ENCODE measurements at regions not wholly inside any gene's neighbourhood (a gene's known extent, or its start where the extent isn't known, plus 50 kb on each side); places are given as distances from the start of the nearest gene placed in this dataset.

DNA sequence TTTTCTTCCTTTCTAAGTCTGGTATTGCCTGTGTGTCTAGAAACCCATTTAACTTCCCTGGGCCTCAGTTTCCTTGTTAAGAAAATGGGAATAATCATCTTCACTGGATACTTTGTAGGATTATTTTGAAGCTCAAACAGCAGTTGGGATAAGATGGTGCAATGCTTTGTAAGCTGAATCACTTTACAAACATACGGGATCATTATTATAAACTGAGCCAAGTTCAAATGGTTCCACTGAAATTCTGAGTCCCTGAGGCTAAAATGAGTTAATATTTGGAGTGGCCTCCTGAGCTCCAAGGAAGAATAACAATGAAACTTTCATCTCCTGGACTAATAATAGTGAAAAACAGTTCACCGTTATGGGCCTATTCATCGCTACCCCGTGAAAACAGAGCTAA, 388.0 kb downstream of the PLPP3 start:
- ATAC-seq (peak; percentile 29), DNase-seq (ENCODE audit: missing footprints) (no peak)
- intact Hi-C loops (cut with DNase I) = loop anchor here (5.0 to 10.0 kb wide), 2 partner anchors 93 to 226 kb away; no protein-coding TSS in a partner anchor

GRCh38 chr1:56190806-56191365, 388.5 kb downstream of the PLPP3 start:
- DNase-seq (ENCODE audit: missing footprints) (no peak), ATAC-seq (no peak)
- intact Hi-C loops (cut with DNase I) = loop anchor here (5.0 to 10.0 kb wide), 2 partner anchors 94 to 226 kb away; no protein-coding TSS in a partner anchor

- ATAC-seq (no peak), DNase-seq (ENCODE audit: missing footprints) (no peak)
- intact Hi-C loops (cut with DNase I) = loop anchor here (5.0 to 10.0 kb wide), 3 partner anchors 95 to 387 kb away; partner anchors contain the start of gene PLPP3
Observed at GRCh38 chr1:56189946-56190805, 389.2 kb downstream of the PLPP3 start.

- ATAC-seq = peak; percentile 58
- intact Hi-C loops (cut with DNase I) = loop anchor here (5.0 kb wide), 1 partner anchor 388 kb away; the partner anchor contains the start of gene PLPP3
- no peak for DNase-seq (ENCODE audit: missing footprints)
Observed at GRCh38 chr1:56189454-56189853, 389.9 kb downstream of the PLPP3 start.

GRCh38 chr1:56188855-56189254, 390.5 kb downstream of the PLPP3 start:
- intact Hi-C loops (cut with DNase I) = loop anchor here (5.0 kb wide), 1 partner anchor 388 kb away; the partner anchor contains the start of gene PLPP3
- no peak for DNase-seq (ENCODE audit: missing footprints)
- ATAC-seq = no peak

GRCh38 chr1:56188221-56188620, 391.1 kb downstream of the PLPP3 start:
- intact Hi-C loops (cut with DNase I) = loop anchor here (5.0 kb wide), 1 partner anchor 389 kb away; the partner anchor contains the start of gene PLPP3
- peak; percentile 87 for ATAC-seq
- DNase-seq (ENCODE audit: missing footprints) = no peak

DNA sequence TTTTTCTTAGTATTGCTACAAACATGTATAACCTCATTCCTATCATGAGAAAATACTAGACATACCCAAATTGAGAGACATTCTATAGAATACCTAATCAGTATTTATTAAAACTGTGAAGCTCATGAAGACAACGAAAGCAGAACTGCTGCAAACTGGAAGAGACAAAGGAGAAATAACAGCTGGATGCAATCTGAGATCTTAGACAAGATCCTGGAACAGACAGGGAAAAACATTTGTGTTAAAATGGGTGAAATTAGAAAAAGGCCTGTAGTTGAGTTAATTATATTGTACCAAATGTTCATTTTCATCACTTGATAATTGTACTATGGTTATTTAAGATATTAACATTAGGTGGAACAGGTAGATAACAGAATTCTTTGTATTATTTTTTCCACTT, 392.0 kb downstream of the PLPP3 start:
- intact Hi-C loops (cut with DNase I) = loop anchor here (5.0 kb wide), 1 partner anchor 390 kb away; the partner anchor contains the start of gene PLPP3
- ATAC-seq (peak; percentile 38), DNase-seq (ENCODE audit: missing footprints) (no peak)

DNA sequence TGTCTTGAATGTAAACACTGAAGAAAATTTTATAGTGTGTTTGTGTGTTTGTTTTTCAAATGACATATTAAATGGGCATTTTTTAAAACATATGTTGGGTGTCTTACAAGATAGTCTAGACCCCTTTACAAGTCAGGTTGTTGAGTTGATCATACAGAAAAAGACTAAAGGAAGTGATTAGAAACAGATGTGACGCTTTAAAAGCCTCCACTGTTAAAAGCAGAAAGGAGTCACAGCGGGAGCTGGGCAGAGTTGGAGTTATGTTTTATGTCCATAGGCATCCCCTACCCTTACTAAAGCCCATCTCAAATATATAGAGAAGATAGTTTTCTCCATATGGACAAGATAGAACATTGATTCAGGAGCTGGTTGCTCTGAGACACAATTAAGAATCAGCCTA, 393.9 kb downstream of the PLPP3 start:
- DNase-seq (ENCODE audit: missing footprints) (no peak), ATAC-seq (no peak)
- intact Hi-C loops (cut with DNase I) = loop anchor here (5.0 kb wide), 1 partner anchor 392 kb away; the partner anchor contains the start of gene PLPP3

DNA sequence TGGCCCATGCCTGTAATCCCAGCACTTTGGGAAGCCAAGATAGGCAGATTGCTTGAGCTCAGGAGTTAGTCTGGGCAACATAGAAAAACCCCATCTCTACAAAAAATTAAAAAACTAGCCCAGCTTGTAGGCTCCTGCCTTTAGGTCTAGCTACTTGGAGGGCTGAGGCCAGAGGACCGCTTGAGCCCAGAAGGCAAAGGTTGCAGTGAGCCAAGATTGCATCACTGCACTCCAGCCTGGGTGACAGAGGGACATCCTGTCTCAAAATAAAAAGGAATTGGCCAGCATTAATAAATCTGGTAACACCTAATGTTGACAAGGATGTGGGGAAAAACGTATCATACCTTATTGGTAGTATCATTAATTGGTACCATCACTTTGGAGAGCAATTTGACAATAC, 396.2 kb downstream of the PLPP3 start:
- intact Hi-C loops (cut with DNase I) = no loop called here
- ATAC-seq (peak; percentile 31), DNase-seq (ENCODE audit: missing footprints) (no peak)

DNA sequence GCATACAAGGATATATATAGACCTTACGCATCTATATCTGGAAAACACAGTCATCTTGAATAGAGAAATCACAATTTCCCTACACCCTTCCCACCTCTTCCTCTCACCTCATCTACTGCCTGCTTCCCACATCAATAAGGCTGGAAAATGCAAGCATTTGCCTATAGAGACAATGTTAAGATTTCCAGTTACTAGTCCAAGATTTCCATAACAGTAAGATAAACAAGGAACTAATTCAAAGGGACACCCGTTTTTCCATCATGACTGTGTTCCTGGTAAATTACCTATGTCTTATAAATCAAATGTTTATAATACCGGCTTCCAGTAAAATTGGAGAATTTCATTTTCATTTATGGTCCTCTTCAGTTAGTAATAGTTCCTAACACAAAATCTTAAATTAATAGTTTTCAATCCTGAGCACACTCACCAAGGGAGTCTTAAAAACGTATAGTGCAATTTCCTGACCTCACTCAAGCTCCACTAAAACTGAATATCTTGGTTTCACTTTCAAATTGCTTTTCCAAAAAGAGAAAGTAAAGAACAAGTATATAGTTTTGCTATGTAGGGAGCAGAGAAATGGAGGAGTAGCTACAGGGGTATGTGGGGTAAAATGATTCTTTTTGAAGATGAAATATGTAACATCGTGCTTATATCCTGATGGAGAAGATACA, 398.7 kb downstream of the PLPP3 start:
- intact Hi-C loops (cut with DNase I) = no loop called here
- DNase-seq (ENCODE audit: missing footprints) (no peak), ATAC-seq (no peak)

GRCh38 chr1:56179543-56179942, 399.8 kb downstream of the PLPP3 start:
- no peak for ATAC-seq
- intact Hi-C loops (cut with DNase I) = no loop called here
- no peak for DNase-seq (ENCODE audit: missing footprints)

- ATAC-seq = no peak
Observed at GRCh38 chr1:56175211-56175610, 404.2 kb downstream of the PLPP3 start.

DNA sequence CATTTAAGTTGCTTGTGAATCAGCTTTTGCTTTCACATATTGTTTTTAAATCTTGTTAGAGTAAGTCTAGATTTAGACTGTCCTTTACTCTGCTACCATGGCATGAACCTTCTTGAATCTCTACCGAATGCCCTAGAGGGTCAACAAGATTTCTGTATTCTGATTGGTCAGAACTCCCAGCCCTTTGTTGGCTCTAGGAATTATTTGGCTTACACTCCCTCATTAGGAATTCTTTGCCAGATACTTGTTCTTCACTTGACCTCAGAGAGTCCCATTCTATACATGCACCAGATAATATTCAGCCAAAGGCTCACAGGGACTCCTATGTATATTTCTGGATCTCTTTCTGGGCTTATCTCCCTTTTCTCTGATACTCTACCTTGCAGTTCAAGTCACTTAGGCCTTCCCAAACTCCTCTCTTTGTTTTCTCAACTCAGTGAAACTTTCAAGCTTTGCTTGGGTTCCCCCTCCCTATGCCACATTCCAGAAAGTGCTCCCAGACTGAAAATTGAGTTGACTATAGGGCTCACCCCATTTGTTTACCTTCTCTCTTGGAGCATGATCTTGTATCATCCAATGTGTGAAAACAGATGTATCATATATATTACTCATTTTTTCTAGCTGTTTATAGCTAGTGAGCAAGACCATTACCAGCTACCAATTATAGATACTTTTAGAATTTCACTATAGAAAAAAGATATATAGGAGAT, 405.0 kb downstream of the PLPP3 start:
- no peak for ATAC-seq
- intact Hi-C loops (cut with DNase I) = no loop called here

More at GRCh38 chr1:56175211-56175610, 404.2 kb downstream of the PLPP3 start:
- DNase-seq (ENCODE audit: missing footprints) = no peak
- intact Hi-C loops (cut with DNase I) = no loop called here

DNA sequence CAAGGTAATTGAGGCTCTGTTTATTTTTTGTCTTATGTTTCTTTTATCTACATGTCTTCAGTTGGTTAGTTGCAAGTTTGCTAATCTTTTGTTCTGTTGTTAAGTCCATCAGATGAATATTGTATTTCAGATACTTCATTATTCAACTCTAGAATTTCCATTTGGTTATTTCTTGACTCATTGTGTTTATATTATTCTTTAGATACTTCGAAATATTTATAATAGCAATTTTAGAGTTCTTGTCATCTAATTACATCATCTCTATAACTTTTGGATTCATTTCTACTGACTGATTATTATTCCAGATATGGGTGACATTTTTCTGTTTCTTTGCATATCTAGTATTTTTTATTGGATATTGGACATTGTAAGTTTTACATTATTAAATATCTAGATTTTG, 405.6 kb downstream of the PLPP3 start:
- intact Hi-C loops (cut with DNase I) = no loop called here
- ATAC-seq (no peak), DNase-seq (ENCODE audit: missing footprints) (no peak)

More for the DNA sequence above, 405.0 kb downstream of the PLPP3 start:
- no peak for DNase-seq (ENCODE audit: missing footprints)

GRCh38 chr1:56171670-56172069, 407.7 kb downstream of the PLPP3 start:
- no peak for ATAC-seq
- intact Hi-C loops (cut with DNase I) = no loop called here
- no peak for DNase-seq (ENCODE audit: missing footprints)

- DNase-seq (ENCODE audit: missing footprints) (no peak), ATAC-seq (no peak)
- intact Hi-C loops (cut with DNase I) = no loop called here
Observed at GRCh38 chr1:56170784-56171320, 408.5 kb downstream of the PLPP3 start.

DNA sequence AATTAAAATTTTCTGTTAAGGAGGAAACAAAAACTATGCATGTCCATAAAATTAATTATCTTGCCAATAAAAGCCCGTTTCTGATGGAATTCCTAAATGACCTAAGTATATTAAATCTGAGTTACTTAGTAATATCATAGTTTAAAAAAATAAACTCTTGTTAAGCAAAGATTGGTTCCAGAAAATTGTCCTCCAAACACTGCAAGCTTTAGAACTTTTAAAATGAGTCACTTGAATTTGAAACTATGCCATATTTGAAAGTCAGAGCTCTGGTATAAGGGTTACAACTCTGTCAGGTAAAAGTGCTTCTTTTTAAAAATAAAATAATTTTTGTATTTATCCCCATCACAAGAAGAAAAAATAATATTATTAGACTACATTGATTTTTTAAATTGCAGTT, 409.5 kb downstream of the PLPP3 start:
- DNase-seq (ENCODE audit: missing footprints) = no peak
- intact Hi-C loops (cut with DNase I) = no loop called here
- ATAC-seq = no peak

- ATAC-seq (no peak), DNase-seq (ENCODE audit: missing footprints) (no peak)
- intact Hi-C loops (cut with DNase I) = no loop called here
Observed at GRCh38 chr1:56168176-56168575, 411.2 kb downstream of the PLPP3 start.

Data from Right ventricle myocardium inferior (tissue), 1 donor.